ENCODE measurements at regions not wholly inside any gene's neighbourhood (a gene's known extent, or its start where the extent isn't known, plus 50 kb on each side); places are given as distances from the start of the nearest gene placed in this dataset.

DNA sequence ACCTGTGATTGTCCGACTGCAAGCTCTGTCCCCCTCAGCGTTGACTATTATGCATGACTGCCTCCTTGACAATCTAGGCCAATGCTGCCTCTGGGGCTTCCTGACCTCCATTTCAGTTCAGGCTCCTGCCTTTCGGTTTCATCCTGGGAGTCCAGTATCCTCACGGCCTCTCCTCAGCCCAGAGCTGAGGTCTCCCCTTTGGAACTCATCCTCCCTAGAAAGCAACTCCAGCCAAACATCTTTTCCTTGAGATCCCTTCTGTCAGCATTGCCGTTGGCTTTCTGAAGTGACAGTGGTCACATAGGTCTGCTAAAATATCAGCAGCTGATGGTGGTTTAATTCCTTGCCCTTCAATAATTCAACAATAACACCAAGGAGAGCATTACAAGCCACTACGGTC is 519.1 kb upstream of the NBEA start:
- DNase-seq (ENCODE audit: low read depth) = no peak
- TF ChIP-seq CTCF (conservative IDR thresholded peaks at IDR 0.05; ENCODE audit: control insufficient read depth, insufficient read depth, low read depth, low read length) = no peak
- H3K4me3 ChIP-seq (ENCODE audit: control insufficient read depth, low read depth, low read length) = no peak overlapping the region

- TF ChIP-seq CTCF (conservative IDR thresholded peaks at IDR 0.05; ENCODE audit: control insufficient read depth, insufficient read depth, low read depth, low read length) = no peak
- DNase-seq (ENCODE audit: low read depth) = no peak
- H3K4me3 ChIP-seq (ENCODE audit: control insufficient read depth, low read depth, low read length) = no peak overlapping the region
These were observed 516.6 kb upstream of the NBEA start for GRCh38 chr13:34425327-34425949.

DNA sequence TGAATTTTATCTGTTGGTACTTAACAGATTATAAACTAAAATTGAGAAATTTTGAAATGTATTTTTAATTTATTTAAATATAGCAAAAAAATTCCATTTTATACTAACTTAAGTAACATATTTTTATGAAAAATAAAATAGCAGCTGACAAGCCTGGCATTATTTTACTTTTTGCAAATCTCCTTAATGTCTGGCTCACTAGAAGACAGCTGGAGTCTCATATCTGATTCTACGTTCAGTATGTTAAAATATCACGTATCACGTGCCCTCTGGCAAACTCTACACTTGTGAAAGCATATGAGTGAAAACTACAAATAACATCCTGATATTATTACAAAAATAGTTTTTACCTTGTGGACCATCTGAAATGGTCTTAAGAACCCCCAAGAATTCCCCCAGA is 513.2 kb upstream of the NBEA start:
- no peak overlapping the region for H3K4me3 ChIP-seq (ENCODE audit: control insufficient read depth, low read depth, low read length)
- no peak for DNase-seq (ENCODE audit: low read depth)

DNA sequence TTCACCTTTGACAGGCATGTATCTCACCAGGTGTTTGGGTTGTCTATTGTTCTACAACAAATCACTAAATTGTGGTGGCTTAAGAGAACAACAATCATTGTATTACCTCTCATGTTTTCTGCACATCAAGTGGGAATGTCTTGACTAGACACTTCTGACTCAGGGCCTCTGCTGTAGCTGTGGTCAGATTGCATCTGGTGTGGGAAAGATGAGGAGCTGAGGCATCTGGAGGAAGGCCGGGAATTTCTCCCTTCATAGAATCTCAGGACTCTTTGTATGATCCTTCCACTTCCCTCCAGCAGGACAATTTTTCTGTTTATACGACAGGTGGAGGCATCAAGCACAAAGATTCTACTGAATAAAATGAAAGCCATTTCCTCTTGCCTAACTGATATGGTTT is 511.8 kb upstream of the NBEA start:
- DNase-seq (ENCODE audit: low read depth) = peak; percentile 21
- no peak overlapping the region for H3K4me3 ChIP-seq (ENCODE audit: control insufficient read depth, low read depth, low read length)
- no peak for TF ChIP-seq CTCF (conservative IDR thresholded peaks at IDR 0.05; ENCODE audit: control insufficient read depth, insufficient read depth, low read depth, low read length)

More for the DNA sequence above, 513.2 kb upstream of the NBEA start:
- TF ChIP-seq CTCF (conservative IDR thresholded peaks at IDR 0.05; ENCODE audit: control insufficient read depth, insufficient read depth, low read depth, low read length) = no peak

DNA sequence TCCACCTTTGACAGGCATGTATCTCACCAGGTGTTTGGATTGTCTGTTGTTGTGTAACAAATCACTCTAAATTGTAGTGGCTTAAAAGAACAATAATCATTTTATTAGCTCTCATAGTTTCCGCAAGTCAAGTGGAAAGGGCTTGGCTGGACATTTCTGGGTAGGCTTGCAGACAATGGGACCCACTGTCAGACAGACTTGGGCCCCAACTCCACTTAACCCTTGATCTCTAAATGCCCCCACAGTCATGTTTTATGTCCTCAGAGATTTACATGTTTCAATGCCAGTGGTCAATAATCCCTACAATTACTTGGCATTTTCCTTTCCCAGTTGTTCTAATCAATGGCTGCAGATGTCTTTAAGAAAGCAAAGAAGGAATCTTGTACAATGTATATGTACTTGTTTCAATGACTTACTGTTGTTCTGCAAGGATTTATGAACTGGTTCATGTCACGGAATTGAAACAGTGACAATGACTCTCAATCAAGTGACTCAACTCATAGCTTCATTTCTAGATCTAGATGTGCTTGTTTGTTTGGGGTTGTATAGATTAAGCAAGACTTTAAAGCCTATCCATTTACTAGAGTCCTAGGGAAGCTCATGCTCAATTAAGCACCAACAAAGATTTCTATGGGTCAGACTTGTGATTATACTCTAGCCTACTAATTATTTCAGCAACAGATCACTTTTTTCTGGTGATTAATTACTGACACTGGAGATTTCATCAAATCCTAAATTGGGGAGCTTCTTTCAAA is 510.1 kb upstream of the NBEA start:
- no peak for TF ChIP-seq CTCF (conservative IDR thresholded peaks at IDR 0.05; ENCODE audit: control insufficient read depth, insufficient read depth, low read depth, low read length)
- DNase-seq (ENCODE audit: low read depth) = no peak
- no peak overlapping the region for H3K4me3 ChIP-seq (ENCODE audit: control insufficient read depth, low read depth, low read length)

GRCh38 chr13:34435338-34435737 is 506.7 kb upstream of the NBEA start:
- no peak overlapping the region for H3K4me3 ChIP-seq (ENCODE audit: control insufficient read depth, low read depth, low read length)
- no peak for TF ChIP-seq CTCF (conservative IDR thresholded peaks at IDR 0.05; ENCODE audit: control insufficient read depth, insufficient read depth, low read depth, low read length)
- DNase-seq (ENCODE audit: low read depth) = peak; percentile 48
